ENCODE measurements at regions not wholly inside any gene's neighbourhood (a gene's known extent, or its start where the extent isn't known, plus 50 kb on each side); places are given as distances from the start of the nearest gene placed in this dataset.

DNA sequence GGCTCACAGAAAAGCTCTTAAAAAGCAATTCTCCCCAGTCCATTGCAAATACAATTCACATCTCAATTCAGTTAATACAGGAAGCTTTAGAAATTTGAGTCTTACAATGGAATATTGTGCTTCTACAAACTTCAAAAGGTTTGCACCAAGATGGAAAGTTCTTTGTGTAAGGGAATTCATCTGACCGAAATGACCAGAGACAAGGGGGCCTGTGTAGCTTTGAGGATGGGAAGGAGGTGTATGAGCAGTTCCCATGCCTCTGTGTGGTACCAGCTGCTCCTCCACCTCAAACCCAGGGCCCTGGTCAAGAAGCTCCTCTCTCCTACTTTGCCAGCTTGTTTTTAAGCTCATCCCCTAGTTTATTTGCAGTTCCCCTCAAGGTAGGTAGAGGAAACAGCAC, 312.8 kb upstream of the PKDCC start:
- Histone ChIP-seq H3K4me1 (ENCODE audit: insufficient read depth, insufficient read length) (no peaks in the 10 kb centered on the region), H3K9me3 (ENCODE audit: insufficient read depth, low read length) (no peaks in the 10 kb centered on the region), H3K36me3 (ENCODE audit: insufficient read depth, insufficient read length, low read length) (no peaks in the 10 kb centered on the region), H3K4me3 (ENCODE audit: insufficient read length, low read depth) (no peak overlapping the region), H3K9ac (ENCODE audit: insufficient read length, low read depth) (no peak overlapping the region), H3K27me3 (ENCODE audit: insufficient read depth, insufficient read length) (no peaks in the 10 kb centered on the region)
- TF ChIP-seq SUZ12 (IDR thresholded peaks at IDR 0.05; ENCODE audit: extremely low read depth, insufficient read depth, insufficient read length), result no peak
- TF ChIP-seq ZNF274 (IDR thresholded peaks at IDR 0.05; ENCODE audit: low read depth, low read length), result no peak
- TF ChIP-seq YY1 (IDR thresholded peaks at IDR 0.05; ENCODE audit: insufficient read depth, insufficient read length), result no peak
- no peak for DNase-seq (ENCODE audit: low read depth, low spot score)

DNA sequence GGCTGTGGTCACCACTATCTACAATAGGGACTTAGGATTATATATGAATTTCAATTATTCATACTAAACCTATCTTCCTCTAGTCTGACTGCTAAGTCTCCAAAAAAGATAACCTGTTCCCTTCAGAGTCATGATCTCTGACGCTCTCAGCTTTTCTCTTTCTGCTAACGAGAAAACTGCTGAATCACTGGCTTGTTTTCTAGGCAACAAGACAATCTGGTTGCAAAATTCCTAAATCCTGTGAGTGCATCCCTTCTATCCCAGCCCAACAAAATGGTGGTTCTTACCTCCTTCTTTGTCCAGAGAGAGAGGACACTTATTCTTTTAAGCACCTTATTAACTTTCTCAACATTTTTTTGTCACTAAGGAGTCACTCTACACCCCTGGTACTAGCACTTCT, 312.3 kb upstream of the PKDCC start:
- Histone ChIP-seq H3K4me1 (ENCODE audit: insufficient read depth, insufficient read length) (no peaks in the 10 kb centered on the region), H3K4me3 (ENCODE audit: insufficient read length, low read depth) (no peak overlapping the region), H3K27me3 (ENCODE audit: insufficient read depth, insufficient read length) (no peaks in the 10 kb centered on the region), H3K36me3 (ENCODE audit: insufficient read depth, insufficient read length, low read length) (no peaks in the 10 kb centered on the region), H3K9ac (ENCODE audit: insufficient read length, low read depth) (no peak overlapping the region), H3K9me3 (ENCODE audit: insufficient read depth, low read length) (no peaks in the 10 kb centered on the region)
- no peak for DNase-seq (ENCODE audit: low read depth, low spot score)
- no peak for TF ChIP-seq ZNF274 (IDR thresholded peaks at IDR 0.05; ENCODE audit: low read depth, low read length)
- no peak for TF ChIP-seq YY1 (IDR thresholded peaks at IDR 0.05; ENCODE audit: insufficient read depth, insufficient read length)
- TF ChIP-seq SUZ12 (IDR thresholded peaks at IDR 0.05; ENCODE audit: extremely low read depth, insufficient read depth, insufficient read length), result no peak

DNA sequence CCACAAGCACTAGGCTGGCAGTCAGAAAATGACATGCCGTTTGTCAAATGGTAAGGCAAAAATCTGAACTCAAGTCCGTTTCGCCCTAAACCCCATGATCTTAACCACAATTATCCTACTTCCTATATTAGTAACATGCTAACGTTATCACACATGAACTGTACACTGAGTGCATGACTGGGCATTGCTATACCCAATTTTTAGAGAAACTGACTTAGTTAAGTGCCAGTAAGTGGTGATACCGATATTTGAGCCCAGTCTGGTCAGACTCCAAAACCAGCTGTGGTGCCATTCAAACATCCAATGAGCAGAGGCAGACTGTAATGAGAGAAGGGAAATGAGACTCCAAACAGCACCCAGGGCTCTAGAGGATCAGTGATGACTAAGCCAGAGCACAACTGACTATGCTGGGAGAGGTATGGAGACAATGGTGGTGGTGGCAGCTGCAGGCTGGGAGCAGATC, 311.7 kb upstream of the PKDCC start:
- DNase-seq (ENCODE audit: low read depth, low spot score), result no peak
- H3K4me3 ChIP-seq (ENCODE audit: insufficient read length, low read depth), result no peak overlapping the region
- no peak for TF ChIP-seq ZNF274 (IDR thresholded peaks at IDR 0.05; ENCODE audit: low read depth, low read length)
- TF ChIP-seq SUZ12 (IDR thresholded peaks at IDR 0.05; ENCODE audit: extremely low read depth, insufficient read depth, insufficient read length), result no peak
- TF ChIP-seq YY1 (IDR thresholded peaks at IDR 0.05; ENCODE audit: insufficient read depth, insufficient read length), result no peak
- H3K9me3 ChIP-seq (ENCODE audit: insufficient read depth, low read length), result no peaks in the 10 kb centered on the region
- H3K27me3 ChIP-seq (ENCODE audit: insufficient read depth, insufficient read length), result no peaks in the 10 kb centered on the region
- H3K36me3 ChIP-seq (ENCODE audit: insufficient read depth, insufficient read length, low read length), result no peaks in the 10 kb centered on the region
- H3K4me1 ChIP-seq (ENCODE audit: insufficient read depth, insufficient read length), result no peaks in the 10 kb centered on the region
- H3K9ac ChIP-seq (ENCODE audit: insufficient read length, low read depth), result no peak overlapping the region

DNA sequence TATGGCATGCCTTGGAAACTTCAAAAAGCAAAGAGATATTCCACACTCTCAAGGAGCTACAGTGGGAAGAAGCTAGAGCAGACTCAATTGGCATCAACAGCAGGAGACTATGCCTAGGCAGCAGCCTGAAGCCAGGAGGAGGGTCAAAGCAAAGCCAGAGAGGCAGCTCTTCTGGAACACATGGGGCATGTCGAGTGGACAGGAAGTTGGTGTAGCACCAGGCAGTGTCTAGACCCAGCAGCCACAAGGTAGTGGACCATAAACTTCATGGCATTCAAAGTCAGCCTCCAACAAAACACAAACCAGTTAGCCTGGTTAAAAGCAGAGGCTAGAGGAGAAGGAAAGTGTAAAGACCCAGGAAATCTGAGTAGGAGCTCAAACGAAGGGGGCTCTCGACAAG, 311.2 kb upstream of the PKDCC start:
- DNase-seq (ENCODE audit: low read depth, low spot score), result no peak
- H3K9ac ChIP-seq (ENCODE audit: insufficient read length, low read depth), result no peak overlapping the region
- TF ChIP-seq SUZ12 (IDR thresholded peaks at IDR 0.05; ENCODE audit: extremely low read depth, insufficient read depth, insufficient read length) (no peak), ZNF274 (IDR thresholded peaks at IDR 0.05; ENCODE audit: low read depth, low read length) (no peak), YY1 (IDR thresholded peaks at IDR 0.05; ENCODE audit: insufficient read depth, insufficient read length) (no peak)
- no peaks in the 10 kb centered on the region for H3K36me3 ChIP-seq (ENCODE audit: insufficient read depth, insufficient read length, low read length)
- no peaks in the 10 kb centered on the region for H3K9me3 ChIP-seq (ENCODE audit: insufficient read depth, low read length)
- no peaks in the 10 kb centered on the region for H3K27me3 ChIP-seq (ENCODE audit: insufficient read depth, insufficient read length)
- no peak overlapping the region for H3K4me3 ChIP-seq (ENCODE audit: insufficient read length, low read depth)
- no peaks in the 10 kb centered on the region for H3K4me1 ChIP-seq (ENCODE audit: insufficient read depth, insufficient read length)

DNA sequence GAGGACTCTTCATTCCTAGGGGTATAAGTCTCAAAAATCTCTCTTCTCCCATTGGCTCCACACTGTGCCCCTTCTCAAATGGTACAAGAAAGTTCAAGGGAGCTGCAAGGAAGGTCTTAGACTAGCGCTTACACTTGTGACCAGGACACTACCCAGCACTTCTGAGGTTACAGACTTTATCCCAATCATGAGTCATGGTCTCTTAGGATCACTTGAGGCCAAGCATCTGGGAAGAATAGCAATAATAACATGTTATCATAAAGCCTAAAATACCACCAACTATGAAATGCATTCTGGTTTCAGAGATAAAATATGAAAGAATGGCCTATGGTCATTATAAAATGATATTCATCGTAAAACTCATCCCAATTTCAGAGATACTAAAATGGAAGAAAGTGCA, 309.9 kb upstream of the PKDCC start:
- no peak overlapping the region for H3K9ac ChIP-seq (ENCODE audit: insufficient read length, low read depth)
- no peak for DNase-seq (ENCODE audit: low read depth, low spot score)

DNA sequence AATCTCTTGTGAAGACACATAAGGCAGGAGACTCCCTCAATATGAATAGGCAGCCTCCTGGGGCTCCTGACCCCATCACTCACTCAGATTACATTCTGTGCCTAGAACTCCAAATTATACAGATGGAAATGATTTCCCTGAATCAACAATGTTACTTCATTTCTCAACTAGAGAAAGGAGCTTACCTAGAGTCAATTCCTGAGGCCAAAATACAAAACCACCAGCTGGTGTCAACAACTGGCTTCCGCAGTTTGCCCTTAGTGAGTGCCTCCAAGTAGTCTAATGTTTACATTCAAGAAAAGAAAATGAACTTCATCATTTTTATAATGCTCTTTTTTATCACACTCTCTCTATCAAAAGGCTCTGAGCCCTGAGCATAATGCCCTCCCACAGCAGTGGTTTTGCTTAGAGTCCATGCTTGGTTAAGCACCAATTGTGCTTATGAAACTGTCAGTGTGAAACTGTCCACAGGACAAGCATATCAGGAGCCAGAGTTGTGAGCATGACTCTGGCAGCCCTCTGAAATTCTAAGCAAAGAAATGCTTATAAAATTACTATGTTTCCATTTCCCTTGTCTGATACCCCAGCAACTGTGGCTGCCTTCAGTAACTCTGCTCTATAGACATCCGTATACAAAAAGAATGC, 305.7 kb upstream of the PKDCC start:
- no peak for DNase-seq (ENCODE audit: low read depth, low spot score)
- Histone ChIP-seq H3K36me3 (ENCODE audit: insufficient read depth, insufficient read length, low read length) (no peaks in the 10 kb centered on the region), H3K9ac (ENCODE audit: insufficient read length, low read depth) (no peak overlapping the region), H3K4me3 (ENCODE audit: insufficient read length, low read depth) (no peak overlapping the region), H3K9me3 (ENCODE audit: insufficient read depth, low read length) (no peaks in the 10 kb centered on the region), H3K27me3 (ENCODE audit: insufficient read depth, insufficient read length) (no peaks in the 10 kb centered on the region), H3K4me1 (ENCODE audit: insufficient read depth, insufficient read length) (no peaks in the 10 kb centered on the region)
- TF ChIP-seq SUZ12 (IDR thresholded peaks at IDR 0.05; ENCODE audit: extremely low read depth, insufficient read depth, insufficient read length), result no peak
- TF ChIP-seq YY1 (IDR thresholded peaks at IDR 0.05; ENCODE audit: insufficient read depth, insufficient read length), result no peak
- TF ChIP-seq ZNF274 (IDR thresholded peaks at IDR 0.05; ENCODE audit: low read depth, low read length), result no peak

More for the DNA sequence above, 309.9 kb upstream of the PKDCC start:
- Histone ChIP-seq H3K36me3 (ENCODE audit: insufficient read depth, insufficient read length, low read length) (no peaks in the 10 kb centered on the region), H3K4me3 (ENCODE audit: insufficient read length, low read depth) (no peak overlapping the region), H3K9me3 (ENCODE audit: insufficient read depth, low read length) (no peaks in the 10 kb centered on the region), H3K4me1 (ENCODE audit: insufficient read depth, insufficient read length) (no peaks in the 10 kb centered on the region), H3K27me3 (ENCODE audit: insufficient read depth, insufficient read length) (no peaks in the 10 kb centered on the region)
- TF ChIP-seq ZNF274 (IDR thresholded peaks at IDR 0.05; ENCODE audit: low read depth, low read length) (no peak), SUZ12 (IDR thresholded peaks at IDR 0.05; ENCODE audit: extremely low read depth, insufficient read depth, insufficient read length) (no peak), YY1 (IDR thresholded peaks at IDR 0.05; ENCODE audit: insufficient read depth, insufficient read length) (no peak)

DNA sequence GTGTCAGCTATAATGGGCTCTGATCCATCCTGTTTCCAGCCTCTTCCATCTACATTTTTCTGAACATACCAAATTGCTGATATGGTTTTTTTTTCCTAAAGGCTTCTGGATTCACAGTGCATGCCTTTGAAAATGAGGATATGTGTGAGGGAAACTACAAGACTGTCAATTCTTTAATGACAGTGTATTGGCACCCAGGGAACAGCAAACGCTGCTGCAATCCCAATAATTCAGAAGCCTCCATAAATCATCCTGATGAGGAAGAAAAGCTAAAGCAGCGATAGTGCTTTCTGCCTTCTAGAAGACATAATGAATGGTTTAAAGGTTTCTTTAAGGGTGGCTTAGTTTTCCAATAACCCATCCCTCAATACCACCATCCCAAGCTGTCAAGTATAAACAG, 304.5 kb upstream of the PKDCC start:
- no peak for DNase-seq (ENCODE audit: low read depth, low spot score)
- no peaks in the 10 kb centered on the region for H3K9me3 ChIP-seq (ENCODE audit: insufficient read depth, low read length)
- no peak for TF ChIP-seq ZNF274 (IDR thresholded peaks at IDR 0.05; ENCODE audit: low read depth, low read length)
- no peak for TF ChIP-seq YY1 (IDR thresholded peaks at IDR 0.05; ENCODE audit: insufficient read depth, insufficient read length)
- TF ChIP-seq SUZ12 (IDR thresholded peaks at IDR 0.05; ENCODE audit: extremely low read depth, insufficient read depth, insufficient read length), result no peak
- H3K4me1 ChIP-seq (ENCODE audit: insufficient read depth, insufficient read length), result no peaks in the 10 kb centered on the region
- H3K36me3 ChIP-seq (ENCODE audit: insufficient read depth, insufficient read length, low read length), result no peaks in the 10 kb centered on the region
- H3K27me3 ChIP-seq (ENCODE audit: insufficient read depth, insufficient read length), result no peaks in the 10 kb centered on the region
- no peak overlapping the region for H3K4me3 ChIP-seq (ENCODE audit: insufficient read length, low read depth)
- H3K9ac ChIP-seq (ENCODE audit: insufficient read length, low read depth), result no peak overlapping the region

Data from NT2/D1 (cell line).